Body of pancreas (tissue), 4 donors: ENCODE measurements at regions not wholly inside any gene's neighbourhood (a gene's known extent, or its start where the extent isn't known, plus 50 kb on each side); places are given as distances from the start of the nearest gene placed in this dataset.

Experiments used
- ATAC-seq: fragments of 150-250 bp; one replicate; pipeline ENCODE4 v1.9.1; 2016
- DNase-seq, 4 donors: peaks; one replicate each; pipeline ENCODE4 v3.0.0-alpha.2; 2019
- H3K27ac ChIP-seq, 4 donors: fragments of 200-600 bp; sonication (generic); 1 replicate in 3 of 4; 2 replicates in 1 of 4; pipeline versions ENCODE4 v1.5.1 to v1.6.1; 2016 to 2019; ENCODE audit warnings: mild to moderate bottlenecking in 1 of 4, mixed read lengths in 1 of 4, moderate library complexity in 1 of 4
- H3K27me3 ChIP-seq, 2 donors: fragments of 200-600 bp; sonication (generic); one replicate each; pipeline ENCODE4 v1.6.0; 2016; ENCODE audit warnings: mild to moderate bottlenecking in 1 of 2
- H3K36me3 ChIP-seq, 2 donors: fragments of 200-600 bp; sonication (generic); replicated peaks in 1 of 2; 2 replicates each; pipeline ENCODE4 v1.5.1; 2016; ENCODE audit warnings: low read depth in 2 of 2; ENCODE audit not compliant: insufficient read depth in 1 of 2
- H3K4me1 ChIP-seq: fragments of 200-600 bp; sonication (generic); one replicate; pipeline ENCODE4 v1.6.0; 2016
- H3K4me3 ChIP-seq, 2 donors: fragments of 200-600 bp; sonication (generic); 1 replicate in 1 of 2; 2 replicates in 1 of 2; pipeline ENCODE4 v1.5.1; 2016 to 2019
- H3K9me3 ChIP-seq, 3 donors: fragments of 200-600 bp; sonication (generic); 1 replicate in 2 of 3; 2 replicates in 1 of 3; pipeline ENCODE4 v1.5.1; 2016
- POLR2A ChIP-seq, 3 donors: fragments of 450-650 bp; IDR thresholded peaks; one replicate each; pipeline ENCODE4 v1.6.1; 2016; ENCODE audit warnings: antibody characterized with exemption in 3 of 3, mild to moderate bottlenecking in 2 of 3
- WGBS, 2 donors: methylation state at CpG; one replicate each; pipeline ENCODE4 v1.1.5; 2017; 5-methylcytosine and 5-hydroxymethylcytosine counted together
- intact Hi-C: fragments of 100-400 bp; cut with DNase I; formaldehyde crosslinking; loops from one replicate; pipeline ENCODE4 v1.15.1; 2023
- TF ChIP-seq, protein P1 (sequence below), 7 experiments: fragments of 450-650 bp in 4 of 7; fragments of 200-600 bp in 3 of 7; sonication (generic) in 3 of 7; IDR thresholded peaks; one replicate each; pipeline ENCODE4 v1.5.1; 2016 to 2019; ENCODE audit warnings: antibody characterized with exemption in 7 of 7

DNA sequence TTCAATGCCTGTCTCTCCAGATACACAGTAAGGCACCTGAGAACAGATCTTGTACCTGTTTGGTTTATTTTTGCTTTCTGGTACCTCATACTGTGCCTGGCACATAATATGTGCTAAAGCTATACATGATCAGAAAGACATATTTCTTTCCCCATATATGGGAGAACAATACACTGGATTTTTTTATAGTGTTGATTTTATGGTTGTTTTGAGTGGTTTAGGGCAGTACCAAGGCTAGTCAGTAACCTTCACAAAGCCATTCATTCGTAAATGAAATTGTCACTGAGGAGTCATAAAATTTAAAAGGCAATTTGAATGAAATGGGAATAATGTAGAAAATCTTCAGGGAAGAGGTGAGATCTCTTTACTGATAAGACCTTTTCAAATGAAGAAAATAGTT lies 810.2 kb downstream of the TUSC7 start:
- Histone ChIP-seq H3K36me3 (no peaks in the 10 kb centered on the region), H3K27me3 (no peaks in the 10 kb centered on the region), H3K9me3 (no peaks in the 10 kb centered on the region), H3K27ac (no peak overlapping the region), H3K4me3 (no peak overlapping the region), H3K4me1 (no peaks in the 10 kb centered on the region)
- TF ChIP-seq, protein P1, sequence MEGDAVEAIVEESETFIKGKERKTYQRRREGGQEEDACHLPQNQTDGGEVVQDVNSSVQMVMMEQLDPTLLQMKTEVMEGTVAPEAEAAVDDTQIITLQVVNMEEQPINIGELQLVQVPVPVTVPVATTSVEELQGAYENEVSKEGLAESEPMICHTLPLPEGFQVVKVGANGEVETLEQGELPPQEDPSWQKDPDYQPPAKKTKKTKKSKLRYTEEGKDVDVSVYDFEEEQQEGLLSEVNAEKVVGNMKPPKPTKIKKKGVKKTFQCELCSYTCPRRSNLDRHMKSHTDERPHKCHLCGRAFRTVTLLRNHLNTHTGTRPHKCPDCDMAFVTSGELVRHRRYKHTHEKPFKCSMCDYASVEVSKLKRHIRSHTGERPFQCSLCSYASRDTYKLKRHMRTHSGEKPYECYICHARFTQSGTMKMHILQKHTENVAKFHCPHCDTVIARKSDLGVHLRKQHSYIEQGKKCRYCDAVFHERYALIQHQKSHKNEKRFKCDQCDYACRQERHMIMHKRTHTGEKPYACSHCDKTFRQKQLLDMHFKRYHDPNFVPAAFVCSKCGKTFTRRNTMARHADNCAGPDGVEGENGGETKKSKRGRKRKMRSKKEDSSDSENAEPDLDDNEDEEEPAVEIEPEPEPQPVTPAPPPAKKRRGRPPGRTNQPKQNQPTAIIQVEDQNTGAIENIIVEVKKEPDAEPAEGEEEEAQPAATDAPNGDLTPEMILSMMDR (IDR thresholded peaks at IDR 0.05): no peak
- no peak for ATAC-seq
- DNase-seq: no peak
- intact Hi-C loops: no loop called here
- 90 to 97% methylated on average over 1 of the region's 1 CpG for whole genome bisulfite sequencing, 2 donors

GRCh38 chr3:117520582-117520981 lies 811.0 kb downstream of the TUSC7 start:
- Histone ChIP-seq H3K27ac (no peak overlapping the region), H3K27me3 (no peaks in the 10 kb centered on the region), H3K36me3 (no peaks in the 10 kb centered on the region), H3K4me1 (no peaks in the 10 kb centered on the region), H3K4me3 (no peak overlapping the region), H3K9me3 (no peaks in the 10 kb centered on the region)
- WGBS, 2 donors: 79 to 83% methylated on average over 4 of the region's 4 CpGs
- no peak for DNase-seq
- no peak for ATAC-seq
- intact Hi-C loops: no loop called here
- TF ChIP-seq, protein P1 (IDR thresholded peaks at IDR 0.05): no peak
- TF ChIP-seq POLR2A (IDR thresholded peaks at IDR 0.05): no peak

- H3K27ac ChIP-seq: no peak overlapping the region
- H3K9me3 ChIP-seq: no peaks in the 10 kb centered on the region
- no peak for TF ChIP-seq POLR2A (IDR thresholded peaks at IDR 0.05)
- TF ChIP-seq, protein P1 (IDR thresholded peaks at IDR 0.05): no peak
- no peaks in the 10 kb centered on the region for H3K36me3 ChIP-seq
- H3K4me1 ChIP-seq: no peaks in the 10 kb centered on the region
- intact Hi-C loops: no loop called here
- DNase-seq: no peak
- 76 to 84% methylated on average over 5 of the region's 5 CpGs for WGBS, 2 donors
- H3K27me3 ChIP-seq: no peaks in the 10 kb centered on the region
- H3K4me3 ChIP-seq: no peak overlapping the region
- ATAC-seq: no peak
Measured at GRCh38 chr3:117523418-117523817, 813.8 kb downstream of the TUSC7 start.

DNA sequence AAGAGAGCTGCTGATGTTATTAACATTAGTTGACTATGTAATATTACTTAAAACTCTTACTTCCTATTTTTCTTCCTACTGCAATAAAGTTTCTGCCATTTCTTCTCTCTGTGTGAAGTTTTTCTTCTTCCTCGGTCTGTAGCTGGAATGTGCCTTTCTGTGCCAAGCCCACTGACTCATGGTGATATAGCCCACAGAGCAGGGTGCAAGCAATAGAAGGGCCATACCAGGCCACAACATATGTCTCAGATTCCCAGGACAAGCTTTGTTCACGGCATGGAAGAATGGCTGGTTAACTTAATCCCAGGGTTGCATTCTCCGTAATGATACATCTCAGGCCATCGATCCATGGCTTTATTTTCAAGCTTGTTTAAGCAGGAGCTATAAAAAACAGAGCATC lies 815.3 kb downstream of the TUSC7 start:
- WGBS, 2 donors: 80 to 84% methylated on average over 4 of the region's 4 CpGs
- H3K27me3 ChIP-seq: no peaks in the 10 kb centered on the region
- DNase-seq (no peak), ATAC-seq (no peak)
- intact Hi-C loops: no loop called here
- H3K4me1 ChIP-seq: no peaks in the 10 kb centered on the region
- TF ChIP-seq, protein P1 (IDR thresholded peaks at IDR 0.05): no peak
- no peak for TF ChIP-seq POLR2A (IDR thresholded peaks at IDR 0.05)
- no peak overlapping the region for H3K27ac ChIP-seq
- no peaks in the 10 kb centered on the region for H3K9me3 ChIP-seq
- no peak overlapping the region for H3K4me3 ChIP-seq
- no peaks in the 10 kb centered on the region for H3K36me3 ChIP-seq

GRCh38 chr3:117526470-117527079 lies 817.0 kb downstream of the TUSC7 start:
- ATAC-seq: peak; percentile 59
- no peak for TF ChIP-seq POLR2A (IDR thresholded peaks at IDR 0.05)
- TF ChIP-seq, protein P1 (IDR thresholded peaks at IDR 0.05): peak; percentile 22 to 81 (median 66)
- H3K27ac ChIP-seq: no peak overlapping the region
- H3K36me3 ChIP-seq: no peaks in the 10 kb centered on the region
- H3K4me1 ChIP-seq: no peaks in the 10 kb centered on the region
- 48 to 55% methylated on average over 3 of the region's 3 CpGs for WGBS, 2 donors
- intact Hi-C loops: no loop called here
- no peaks in the 10 kb centered on the region for H3K9me3 ChIP-seq
- DNase-seq: peak; percentile 32 to 66 (median 54)
- no peak overlapping the region for H3K4me3 ChIP-seq
- no peaks in the 10 kb centered on the region for H3K27me3 ChIP-seq
